CD14-positive monocyte (primary cell): ENCODE measurements at regions not wholly inside any gene's neighbourhood (a gene's known extent, or its start where the extent isn't known, plus 50 kb on each side); places are given as distances from the start of the nearest gene placed in this dataset.

Source experiments
- DNase-seq, 3 donors: peaks; one replicate each; pipeline ENCODE4 v3.0.0-alpha.2; 2011 to 2022
- H2AFZ ChIP-seq: 2 replicates; pipeline ENCODE4 v1.6.0; 2012; ENCODE audit warnings: mild to moderate bottlenecking, low read depth, low read length, inconsistent platforms; ENCODE audit not compliant: insufficient read depth, poor library complexity, severe bottlenecking
- H3K27ac ChIP-seq, 2 donors: 1 replicate in 1 of 2; 2 replicates in 1 of 2; pipeline ENCODE4 v1.5.1; 2012 to 2013; ENCODE audit warnings: low read length in 2 of 2, control low read depth in 1 of 2, inconsistent platforms in 1 of 2, low read depth in 1 of 2, mild to moderate bottlenecking in 1 of 2
- H3K27me3 ChIP-seq, 2 donors: one replicate each; pipeline versions ENCODE4 v1.6.0 to v1.6.1; 2011 to 2013; ENCODE audit warnings: low read length in 2 of 2; ENCODE audit not compliant: control insufficient read depth in 2 of 2, insufficient read depth in 2 of 2
- H3K36me3 ChIP-seq, 2 donors: replicated peaks in 1 of 2; 1 replicate in 1 of 2; 2 replicates in 1 of 2; pipeline versions ENCODE4 v1.5.1 to v1.6.1; 2012 to 2013; ENCODE audit warnings: low read length in 2 of 2, control low read depth in 1 of 2, inconsistent platforms in 1 of 2, mild to moderate bottlenecking in 1 of 2; ENCODE audit not compliant: insufficient read depth in 2 of 2, control insufficient read depth in 1 of 2
- H3K4me1 ChIP-seq, 2 donors: 1 replicate in 1 of 2; 2 replicates in 1 of 2; pipeline versions ENCODE4 v1.5.1 to v1.6.1; 2012 to 2013; ENCODE audit warnings: low read length in 2 of 2, control low read depth in 1 of 2, inconsistent platforms in 1 of 2, mild to moderate bottlenecking in 1 of 2, moderate library complexity in 1 of 2; ENCODE audit not compliant: insufficient read depth in 2 of 2, control insufficient read depth in 1 of 2
- H3K4me2 ChIP-seq: replicated peaks from 2 replicates; pipeline ENCODE3; 2012; ENCODE audit warnings: low read length, moderate library complexity, mild to moderate bottlenecking; ENCODE audit not compliant: poor library complexity, severe bottlenecking; ENCODE audit errors: extremely low read depth
- H3K4me3 ChIP-seq, 3 experiments: fragments of 200-600 bp in 1 of 3; sonication (generic) in 1 of 3; replicated peaks in 1 of 3; 1 replicate in 2 of 3; 2 replicates in 1 of 3; pipeline ENCODE4 v1.5.1; 2011 to 2013; ENCODE audit warnings: low read length in 3 of 3, mild to moderate bottlenecking in 3 of 3, control low read depth in 2 of 3, low read depth in 2 of 3, inconsistent platforms in 1 of 3, moderate library complexity in 1 of 3
- H3K79me2 ChIP-seq: 2 replicates; pipeline ENCODE4 v1.6.0; 2012; ENCODE audit warnings: mild to moderate bottlenecking, control low read depth, inconsistent platforms, low read length, moderate library complexity; ENCODE audit not compliant: insufficient read depth
- H3K9ac ChIP-seq: 2 replicates; pipeline ENCODE4 v1.6.0; 2017; ENCODE audit warnings: low read length, mild to moderate bottlenecking; ENCODE audit not compliant: insufficient read depth, poor library complexity, severe bottlenecking
- H3K9me3 ChIP-seq, 2 donors: replicated peaks in 1 of 2; 1 replicate in 1 of 2; 2 replicates in 1 of 2; pipeline versions ENCODE4 v1.5.1 to v1.6.1; 2012 to 2013; ENCODE audit warnings: low read length in 2 of 2, control low read depth in 1 of 2; ENCODE audit not compliant: control insufficient read depth in 1 of 2, insufficient read depth in 1 of 2
- H4K20me1 ChIP-seq: 2 replicates; pipeline ENCODE4 v1.6.0; 2012; ENCODE audit warnings: mild to moderate bottlenecking, low read length, control low read depth, moderate library complexity; ENCODE audit not compliant: insufficient read depth
- H3K27ac Mint-ChIP-seq, 7 donors: one replicate each; pipeline ENCODE4 v1.8.0; 2020; ENCODE audit warnings: mild to moderate bottlenecking in 7 of 7, mixed read lengths in 7 of 7, moderate library complexity in 6 of 7, inconsistent platforms in 2 of 7
- H3K27me3 Mint-ChIP-seq, 3 donors: one replicate each; pipeline ENCODE4 v1.8.0; 2021 to 2022; ENCODE audit warnings: low read depth in 3 of 3, mild to moderate bottlenecking in 3 of 3, mixed read lengths in 3 of 3, moderate library complexity in 3 of 3, inconsistent platforms in 1 of 3
- H3K36me3 Mint-ChIP-seq, 2 donors: one replicate each; pipeline ENCODE4 v1.8.0; 2020; ENCODE audit warnings: mixed read lengths in 2 of 2, inconsistent platforms in 1 of 2, mild to moderate bottlenecking in 1 of 2
- H3K4me1 Mint-ChIP-seq: one replicate; pipeline ENCODE4 v1.8.0; 2020; ENCODE audit warnings: mild to moderate bottlenecking, mixed read lengths
- H3K4me3 Mint-ChIP-seq, 2 donors: one replicate each; pipeline ENCODE4 v1.8.0; 2020; ENCODE audit warnings: mild to moderate bottlenecking in 2 of 2, mixed read lengths in 2 of 2, moderate library complexity in 1 of 2
- H3K9me3 Mint-ChIP-seq, 7 donors: one replicate each; pipeline ENCODE4 v1.8.0; 2020 to 2022; ENCODE audit warnings: mixed read lengths in 7 of 7, mild to moderate bottlenecking in 6 of 7, moderate library complexity in 6 of 7, inconsistent platforms in 2 of 7
- CTCF ChIP-seq: fragments of 200-600 bp; IDR thresholded peaks from one replicate; pipeline ENCODE4 v1.8.0; 2022; ENCODE audit warnings: antibody characterized with exemption, mild to moderate bottlenecking
- WGBS: methylation state at CpG from one replicate; pipeline ENCODE4 v1.1.5; 2013; ENCODE audit warnings: missing lambda C conversion rate; ENCODE audit not compliant: insufficient coverage; 5-methylcytosine and 5-hydroxymethylcytosine counted together
- intact Hi-C, 2 donors: fragments of 100-400 bp; cut with micrococcal nuclease; formaldehyde crosslinking; loops; one replicate each; pipeline versions ENCODE4 v1.15.0 to v1.15.1; 2023

DNA sequence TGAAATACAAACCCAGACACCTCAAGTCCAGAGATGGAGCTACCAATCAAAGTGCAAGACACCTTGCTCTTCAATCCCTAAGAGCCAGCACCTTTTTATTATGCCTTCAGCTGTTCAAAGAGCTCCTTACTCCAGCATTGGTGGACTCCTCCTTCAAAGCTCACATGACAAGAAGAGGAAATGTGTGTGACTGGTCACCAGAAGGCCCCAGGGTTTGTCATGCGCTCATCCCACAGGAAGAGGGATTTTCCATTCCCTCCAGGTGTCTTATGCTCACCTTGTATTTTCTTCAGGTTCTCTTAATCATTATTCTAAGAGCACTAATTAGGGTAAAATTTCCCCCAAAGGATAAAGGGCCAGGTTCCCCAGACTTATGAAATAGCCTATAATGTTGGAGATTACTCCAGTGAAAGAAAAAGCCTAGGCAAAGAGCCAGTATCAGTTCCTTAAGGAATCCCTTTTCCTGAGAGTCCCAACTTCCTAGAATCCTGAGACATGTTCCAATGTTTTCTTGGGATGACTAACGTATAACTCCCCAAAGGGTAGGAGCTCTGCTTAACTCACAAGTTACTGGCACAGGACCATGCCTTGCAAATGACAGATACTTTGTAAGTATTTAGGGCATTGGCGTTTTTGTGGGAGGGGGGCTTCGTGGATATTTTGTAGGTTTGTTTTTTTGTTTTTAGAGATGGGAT lies 56.9 kb upstream of the SOX9 start:
- Histone ChIP-seq H3K79me2 (no peaks in the 10 kb centered on the region), H3K27ac (no peak overlapping the region), H3K4me3 (no peak overlapping the region), H4K20me1 (no peaks in the 10 kb centered on the region), H3K27me3 (no peaks in the 10 kb centered on the region), H3K9ac (no peak overlapping the region), H3K4me2 (no peak overlapping the region), H2AFZ (no peak overlapping the region), H3K4me1 (no peaks in the 10 kb centered on the region), H3K36me3 (no peaks in the 10 kb centered on the region), H3K9me3 (no peaks in the 10 kb centered on the region)
- TF ChIP-seq CTCF, result no peak
- WGBS, result 76% methylated on average over 2 of the region's 4 CpGs
- peaks cover 0 to 9% (median 5%) of the 10 kb centered on the region in 7 donors for H3K9me3 Mint-ChIP-seq
- H3K36me3 Mint-ChIP-seq, result no peaks in the 10 kb centered on the region
- H3K27me3 Mint-ChIP-seq, result peaks cover 0 to 4% (median 3%) of the 10 kb centered on the region in 3 donors
- no peak for DNase-seq
- H3K27ac Mint-ChIP-seq, result no peak overlapping the region
- H3K4me3 Mint-ChIP-seq, result no peak overlapping the region
- intact Hi-C loops, result no loop called here
- H3K4me1 Mint-ChIP-seq, result no peaks in the 10 kb centered on the region

DNA sequence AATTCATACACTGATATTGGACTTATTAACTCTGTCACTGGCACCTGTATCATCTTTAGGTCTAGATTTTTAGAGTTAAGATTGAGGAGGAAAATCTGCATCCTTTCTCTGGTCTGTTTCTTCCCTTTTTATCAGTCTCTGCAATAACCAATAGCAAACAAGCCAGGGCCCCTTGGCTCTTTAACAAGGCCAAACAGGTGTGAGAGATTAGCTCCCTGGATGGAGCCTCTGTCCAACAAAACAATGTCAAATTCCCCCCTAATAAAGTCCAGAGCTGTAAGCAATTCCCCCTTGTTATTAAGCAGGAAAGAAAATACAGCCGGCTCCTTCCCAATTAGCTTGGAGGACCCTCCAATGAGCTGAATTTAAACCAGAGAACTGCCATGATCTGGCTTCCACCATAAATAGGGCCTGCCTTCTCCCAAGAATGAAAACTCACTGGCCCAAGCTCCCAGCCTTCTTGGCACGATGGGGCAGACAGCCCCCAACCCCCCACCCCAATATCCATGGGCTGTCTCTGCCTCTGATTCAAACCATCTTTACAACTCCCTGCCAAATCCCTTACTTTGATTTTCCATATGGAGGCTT lies 56.1 kb upstream of the SOX9 start:
- Histone ChIP-seq H2AFZ (no peak overlapping the region), H3K36me3 (no peaks in the 10 kb centered on the region), H3K9me3 (no peaks in the 10 kb centered on the region), H3K9ac (no peak overlapping the region), H3K27ac (no peak overlapping the region), H3K79me2 (no peaks in the 10 kb centered on the region), H3K4me3 (no peak overlapping the region), H3K4me2 (no peak overlapping the region), H4K20me1 (no peaks in the 10 kb centered on the region), H3K27me3 (no peaks in the 10 kb centered on the region), H3K4me1 (no peaks in the 10 kb centered on the region)
- Mint-ChIP-seq H3K9me3 (peaks cover 0 to 7% (median 5%) of the 10 kb centered on the region in 7 donors), H3K4me1 (no peaks in the 10 kb centered on the region), H3K36me3 (no peaks in the 10 kb centered on the region), H3K27ac (no peak overlapping the region), H3K27me3 (peaks cover 0 to 4% (median 3%) of the 10 kb centered on the region in 3 donors), H3K4me3 (no peak overlapping the region)
- TF ChIP-seq CTCF, result no peak
- 62% methylated on average over 2 of the region's 2 CpGs for WGBS
- no peak for DNase-seq
- intact Hi-C loops, result no loop called here
